Calu3 (cell line): ENCODE measurements at regions not wholly inside any gene's neighbourhood (a gene's known extent, or its start where the extent isn't known, plus 50 kb on each side); places are given as distances from the start of the nearest gene placed in this dataset.

Experiments used
- BruUV-seq: library from RNA; stranded (reverse); fragments of 400-500 nt; replicated peaks from 2 replicates; lab custom pipeline; 2021; lab: Mats Ljungman, UMichigan
- CTCF ChIA-PET: fragments of 300-600 bp; sonication (Branson Sonifier 250); formaldehyde crosslinking; loops from one replicate; lab custom pipeline; 2022; ENCODE audit warnings: antibody characterized with exemption; lab: Charles Lee
- DNase-seq: peaks from one replicate; pipeline ENCODE4 v3.0.0; 2022
- H3K27ac Mint-ChIP-seq: one replicate; pipeline ENCODE4 v1.8.0; 2022; ENCODE audit warnings: mixed read lengths; ENCODE audit not compliant: unreplicated experiment
- H3K27me3 Mint-ChIP-seq: one replicate; pipeline ENCODE4 v1.8.0; 2022; ENCODE audit warnings: mixed read lengths; ENCODE audit not compliant: unreplicated experiment
- H3K36me3 Mint-ChIP-seq: one replicate; pipeline ENCODE4 v1.8.0; 2022; ENCODE audit warnings: mild to moderate bottlenecking, moderate library complexity, mixed read lengths; ENCODE audit not compliant: insufficient read depth, unreplicated experiment
- H3K4me1 Mint-ChIP-seq: one replicate; pipeline ENCODE4 v1.8.0; 2022; ENCODE audit warnings: mild to moderate bottlenecking, low read depth, mixed read lengths; ENCODE audit not compliant: unreplicated experiment
- H3K4me3 Mint-ChIP-seq: one replicate; pipeline ENCODE4 v1.8.0; 2022; ENCODE audit warnings: mild to moderate bottlenecking, low read depth, moderate library complexity, mixed read lengths; ENCODE audit not compliant: unreplicated experiment
- H3K9me3 Mint-ChIP-seq: one replicate; pipeline ENCODE4 v1.8.0; 2022; ENCODE audit warnings: low read depth, mixed read lengths; ENCODE audit not compliant: unreplicated experiment
- intact Hi-C: fragments of 100-400 bp; cut with micrococcal nuclease; formaldehyde crosslinking; loops from one replicate; pipeline ENCODE4 v1.10.0; 2022; ENCODE audit not compliant: unreplicated experiment
- TF ChIP-seq, protein P1 (sequence below): fragments of 200-600 bp; IDR thresholded peaks from one replicate; pipeline ENCODE4 v1.8.0; 2022; ENCODE audit warnings: antibody characterized with exemption; ENCODE audit not compliant: unreplicated experiment

- CTCF ChIA-PET: no interaction called here
- no peaks in the 10 kb centered on the region for H3K36me3 Mint-ChIP-seq
- H3K4me3 Mint-ChIP-seq: no peak overlapping the region
- no peaks in the 10 kb centered on the region for H3K9me3 Mint-ChIP-seq
- intact Hi-C loops: no loop called here
- no peak overlapping the region for H3K27ac Mint-ChIP-seq
- peaks cover 63% of the 10 kb centered on the region for H3K27me3 Mint-ChIP-seq
- TF ChIP-seq, protein P1, sequence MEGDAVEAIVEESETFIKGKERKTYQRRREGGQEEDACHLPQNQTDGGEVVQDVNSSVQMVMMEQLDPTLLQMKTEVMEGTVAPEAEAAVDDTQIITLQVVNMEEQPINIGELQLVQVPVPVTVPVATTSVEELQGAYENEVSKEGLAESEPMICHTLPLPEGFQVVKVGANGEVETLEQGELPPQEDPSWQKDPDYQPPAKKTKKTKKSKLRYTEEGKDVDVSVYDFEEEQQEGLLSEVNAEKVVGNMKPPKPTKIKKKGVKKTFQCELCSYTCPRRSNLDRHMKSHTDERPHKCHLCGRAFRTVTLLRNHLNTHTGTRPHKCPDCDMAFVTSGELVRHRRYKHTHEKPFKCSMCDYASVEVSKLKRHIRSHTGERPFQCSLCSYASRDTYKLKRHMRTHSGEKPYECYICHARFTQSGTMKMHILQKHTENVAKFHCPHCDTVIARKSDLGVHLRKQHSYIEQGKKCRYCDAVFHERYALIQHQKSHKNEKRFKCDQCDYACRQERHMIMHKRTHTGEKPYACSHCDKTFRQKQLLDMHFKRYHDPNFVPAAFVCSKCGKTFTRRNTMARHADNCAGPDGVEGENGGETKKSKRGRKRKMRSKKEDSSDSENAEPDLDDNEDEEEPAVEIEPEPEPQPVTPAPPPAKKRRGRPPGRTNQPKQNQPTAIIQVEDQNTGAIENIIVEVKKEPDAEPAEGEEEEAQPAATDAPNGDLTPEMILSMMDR: no peak
- no peak for DNase-seq
- no peaks in the 10 kb centered on the region for H3K4me1 Mint-ChIP-seq
- no TSS peak for BruUV-seq
These were observed 327.7 kb downstream of the CDC5L start for GRCh38 chr6:44715188-44715587.

- Mint-ChIP-seq H3K4me1 (no peaks in the 10 kb centered on the region), H3K4me3 (no peak overlapping the region), H3K27ac (no peak overlapping the region), H3K27me3 (peaks cover 63% of the 10 kb centered on the region), H3K36me3 (no peaks in the 10 kb centered on the region), H3K9me3 (no peaks in the 10 kb centered on the region)
- CTCF ChIA-PET: no interaction called here
- TF ChIP-seq, protein P1: no peak
- BruUV-seq: no TSS peak
- no peak for DNase-seq
- intact Hi-C loops: no loop called here
These were observed 328.4 kb downstream of the CDC5L start for GRCh38 chr6:44715925-44716324.

DNA sequence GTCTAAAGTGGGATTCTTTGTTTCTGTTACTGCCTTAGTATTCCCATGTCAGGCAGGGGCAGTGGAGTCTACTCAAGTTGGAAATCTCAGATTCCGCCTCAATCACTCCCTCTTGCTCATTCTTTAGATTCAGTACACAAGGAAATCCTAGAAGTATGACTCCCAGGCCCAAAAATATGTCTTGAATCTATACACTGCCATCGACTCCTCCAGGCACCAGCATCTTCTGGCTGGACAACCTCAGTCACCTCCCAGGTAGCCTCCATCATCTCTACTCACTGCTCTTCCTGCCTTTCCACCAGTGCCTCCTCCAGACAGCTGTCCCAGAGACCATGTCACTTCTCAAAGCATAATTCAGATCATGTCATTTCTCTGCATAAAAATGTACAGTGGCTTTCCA is 329.9 kb downstream of the CDC5L start:
- BruUV-seq: no TSS peak
- CTCF ChIA-PET: no interaction called here
- Mint-ChIP-seq H3K27ac (no peak overlapping the region), H3K4me3 (no peak overlapping the region), H3K36me3 (no peaks in the 10 kb centered on the region), H3K9me3 (no peaks in the 10 kb centered on the region), H3K4me1 (no peaks in the 10 kb centered on the region), H3K27me3 (peaks cover 78% of the 10 kb centered on the region)
- DNase-seq: no peak
- intact Hi-C loops: no loop called here
- TF ChIP-seq, protein P1: no peak

GRCh38 chr6:44721954-44722578 is 334.6 kb downstream of the CDC5L start:
- Mint-ChIP-seq H3K27ac (no peak overlapping the region), H3K4me1 (no peaks in the 10 kb centered on the region), H3K4me3 (no peak overlapping the region), H3K36me3 (no peaks in the 10 kb centered on the region), H3K27me3 (peaks cover 76% of the 10 kb centered on the region), H3K9me3 (no peaks in the 10 kb centered on the region)
- no TSS peak for BruUV-seq
- no peak for DNase-seq
- CTCF ChIA-PET: no interaction called here
- intact Hi-C loops: no loop called here
- TF ChIP-seq, protein P1: no peak
